Effector memory CD8-positive, alpha-beta T cell (primary cell): ENCODE measurements at regions not wholly inside any gene's neighbourhood (a gene's known extent, or its start where the extent isn't known, plus 50 kb on each side); places are given as distances from the start of the nearest gene placed in this dataset.

Source experiments
- ATAC-seq: fragments of 150-1000 bp; cut with Tn5 transposase; replicated peaks from 2 replicates; pipeline ENCODE4 v1.10.0; 2021; ENCODE audit warnings: mild to moderate bottlenecking, moderate library complexity
- DNase-seq, 3 experiments: peaks; one replicate each; pipeline ENCODE4 v3.0.0; 2021
- H3K27ac Mint-ChIP-seq, 2 donors: one replicate each; pipeline ENCODE4 v1.8.0; 2022; ENCODE audit warnings: mild to moderate bottlenecking in 2 of 2, mixed read lengths in 2 of 2, moderate library complexity in 2 of 2
- H3K27me3 Mint-ChIP-seq, 2 donors: one replicate each; pipeline ENCODE4 v1.8.0; 2022; ENCODE audit warnings: mixed read lengths in 2 of 2
- H3K36me3 Mint-ChIP-seq: one replicate; pipeline ENCODE4 v1.8.0; 2022; ENCODE audit warnings: mild to moderate bottlenecking, moderate library complexity, mixed read lengths; ENCODE audit not compliant: insufficient read depth
- H3K4me1 Mint-ChIP-seq, 2 donors: one replicate each; pipeline ENCODE4 v1.8.0; 2022; ENCODE audit warnings: low read depth in 2 of 2, mixed read lengths in 2 of 2
- H3K4me3 Mint-ChIP-seq, 2 donors: one replicate each; pipeline ENCODE4 v1.8.0; 2022; ENCODE audit warnings: mild to moderate bottlenecking in 2 of 2, mixed read lengths in 2 of 2, moderate library complexity in 2 of 2
- H3K9me3 Mint-ChIP-seq, 2 donors: one replicate each; pipeline ENCODE4 v1.8.0; 2022; ENCODE audit warnings: mixed read lengths in 2 of 2

- ATAC-seq = no peak
Measured at GRCh38 chr13:82364525-82364924, 1517.7 kb downstream of the SLITRK1 start.

GRCh38 chr13:82358284-82358683, 1524.0 kb downstream of the SLITRK1 start:
- H3K27ac Mint-ChIP-seq = no peak overlapping the region
- no peaks in the 10 kb centered on the region for H3K4me1 Mint-ChIP-seq
- no peaks in the 10 kb centered on the region for H3K27me3 Mint-ChIP-seq
- DNase-seq = no peak
- ATAC-seq = no peak
- no peaks in the 10 kb centered on the region for H3K36me3 Mint-ChIP-seq
- H3K4me3 Mint-ChIP-seq = no peak overlapping the region
- H3K9me3 Mint-ChIP-seq = peaks cover 2 to 5% of the 10 kb centered on the region in 2 donors

More at GRCh38 chr13:82364525-82364924, 1517.7 kb downstream of the SLITRK1 start:
- DNase-seq = no peak
- H3K27me3 Mint-ChIP-seq = no peaks in the 10 kb centered on the region
- no peak overlapping the region for H3K27ac Mint-ChIP-seq
- H3K4me1 Mint-ChIP-seq = no peaks in the 10 kb centered on the region
- H3K9me3 Mint-ChIP-seq = no peaks in the 10 kb centered on the region
- H3K4me3 Mint-ChIP-seq = no peak overlapping the region
- H3K36me3 Mint-ChIP-seq = no peaks in the 10 kb centered on the region

GRCh38 chr13:82356667-82357410, 1525.4 kb downstream of the SLITRK1 start:
- no peak for ATAC-seq
- H3K9me3 Mint-ChIP-seq = peaks cover 2 to 5% of the 10 kb centered on the region in 2 donors
- H3K4me1 Mint-ChIP-seq = no peaks in the 10 kb centered on the region

GRCh38 chr13:82344867-82345266, 1537.4 kb downstream of the SLITRK1 start:
- no peak overlapping the region for H3K27ac Mint-ChIP-seq
- no peak for DNase-seq
- peaks cover 0 to 5% of the 10 kb centered on the region in 2 donors for H3K9me3 Mint-ChIP-seq
- H3K4me3 Mint-ChIP-seq = no peak overlapping the region
- H3K27me3 Mint-ChIP-seq = no peaks in the 10 kb centered on the region
- H3K4me1 Mint-ChIP-seq = no peaks in the 10 kb centered on the region
- no peaks in the 10 kb centered on the region for H3K36me3 Mint-ChIP-seq
- no peak for ATAC-seq

More at GRCh38 chr13:82356667-82357410, 1525.4 kb downstream of the SLITRK1 start:
- DNase-seq = no peak
- Mint-ChIP-seq H3K36me3 (no peaks in the 10 kb centered on the region), H3K27me3 (no peaks in the 10 kb centered on the region), H3K4me3 (no peak overlapping the region), H3K27ac (no peak overlapping the region)

- H3K27me3 Mint-ChIP-seq = no peaks in the 10 kb centered on the region
- peaks cover 8% of the 10 kb centered on the region in 2 donors for H3K9me3 Mint-ChIP-seq
- no peak for ATAC-seq
- H3K27ac Mint-ChIP-seq = no peak overlapping the region
- H3K4me3 Mint-ChIP-seq = no peak overlapping the region
- no peaks in the 10 kb centered on the region for H3K4me1 Mint-ChIP-seq
- H3K36me3 Mint-ChIP-seq = no peaks in the 10 kb centered on the region
- no peak for DNase-seq
Measured at GRCh38 chr13:82341116-82341515, 1541.2 kb downstream of the SLITRK1 start.

GRCh38 chr13:82330499-82330898, 1551.8 kb downstream of the SLITRK1 start:
- H3K27ac Mint-ChIP-seq = no peak overlapping the region
- H3K4me3 Mint-ChIP-seq = no peak overlapping the region
- DNase-seq = no peak
- H3K27me3 Mint-ChIP-seq = no peaks in the 10 kb centered on the region
- no peak for ATAC-seq
- H3K4me1 Mint-ChIP-seq = no peaks in the 10 kb centered on the region
- peaks cover 5 to 8% of the 10 kb centered on the region in 2 donors for H3K9me3 Mint-ChIP-seq
- H3K36me3 Mint-ChIP-seq = no peaks in the 10 kb centered on the region

- H3K36me3 Mint-ChIP-seq = no peaks in the 10 kb centered on the region
Measured at GRCh38 chr13:82323101-82323500, 1559.2 kb downstream of the SLITRK1 start.

GRCh38 chr13:82305588-82305987, 1576.7 kb downstream of the SLITRK1 start:
- H3K27ac Mint-ChIP-seq = no peak overlapping the region
- H3K9me3 Mint-ChIP-seq = peaks cover 0 to 3% of the 10 kb centered on the region in 2 donors
- no peak for DNase-seq
- no peaks in the 10 kb centered on the region for H3K27me3 Mint-ChIP-seq
- H3K4me3 Mint-ChIP-seq = no peak overlapping the region
- H3K4me1 Mint-ChIP-seq = no peaks in the 10 kb centered on the region
- no peak for ATAC-seq
- no peaks in the 10 kb centered on the region for H3K36me3 Mint-ChIP-seq

More at GRCh38 chr13:82323101-82323500, 1559.2 kb downstream of the SLITRK1 start:
- ATAC-seq = no peak
- H3K27me3 Mint-ChIP-seq = no peaks in the 10 kb centered on the region
- H3K27ac Mint-ChIP-seq = no peak overlapping the region
- H3K4me1 Mint-ChIP-seq = no peaks in the 10 kb centered on the region
- H3K9me3 Mint-ChIP-seq = peaks cover 15 to 16% of the 10 kb centered on the region in 2 donors
- DNase-seq = no peak
- no peak overlapping the region for H3K4me3 Mint-ChIP-seq

- DNase-seq (no peak), ATAC-seq (no peak)
- Mint-ChIP-seq H3K4me3 (no peak overlapping the region), H3K27ac (no peak overlapping the region), H3K27me3 (no peaks in the 10 kb centered on the region), H3K4me1 (no peaks in the 10 kb centered on the region), H3K9me3 (peaks cover 7 to 14% of the 10 kb centered on the region in 2 donors), H3K36me3 (no peaks in the 10 kb centered on the region)
Measured at GRCh38 chr13:82298106-82298505, 1584.2 kb downstream of the SLITRK1 start.

- Mint-ChIP-seq H3K27me3 (no peaks in the 10 kb centered on the region), H3K4me1 (no peaks in the 10 kb centered on the region), H3K9me3 (peaks cover 3 to 15% of the 10 kb centered on the region in 2 donors), H3K4me3 (no peak overlapping the region), H3K27ac (no peak overlapping the region), H3K36me3 (no peaks in the 10 kb centered on the region)
- no peak for DNase-seq
- ATAC-seq = no peak
Measured at GRCh38 chr13:82294226-82294625, 1588.0 kb downstream of the SLITRK1 start.

GRCh38 chr13:82292334-82292733, 1589.9 kb downstream of the SLITRK1 start:
- Mint-ChIP-seq H3K27ac (no peak overlapping the region), H3K9me3 (peaks cover 3 to 15% of the 10 kb centered on the region in 2 donors), H3K4me3 (no peak overlapping the region), H3K4me1 (no peaks in the 10 kb centered on the region), H3K27me3 (no peaks in the 10 kb centered on the region), H3K36me3 (no peaks in the 10 kb centered on the region)
- ATAC-seq (no peak), DNase-seq (no peak)

GRCh38 chr13:82291852-82292251, 1590.4 kb downstream of the SLITRK1 start:
- no peaks in the 10 kb centered on the region for H3K36me3 Mint-ChIP-seq
- DNase-seq (no peak), ATAC-seq (no peak)
- H3K4me3 Mint-ChIP-seq = no peak overlapping the region
- H3K9me3 Mint-ChIP-seq = peaks cover 3 to 15% of the 10 kb centered on the region in 2 donors
- no peaks in the 10 kb centered on the region for H3K4me1 Mint-ChIP-seq
- no peaks in the 10 kb centered on the region for H3K27me3 Mint-ChIP-seq
- no peak overlapping the region for H3K27ac Mint-ChIP-seq

- no peak overlapping the region for H3K27ac Mint-ChIP-seq
- peaks cover 6 to 23% of the 10 kb centered on the region in 2 donors for H3K9me3 Mint-ChIP-seq
- DNase-seq = no peak
- no peaks in the 10 kb centered on the region for H3K27me3 Mint-ChIP-seq
- no peaks in the 10 kb centered on the region for H3K4me1 Mint-ChIP-seq
- ATAC-seq = no peak
- H3K4me3 Mint-ChIP-seq = no peak overlapping the region
- H3K36me3 Mint-ChIP-seq = no peaks in the 10 kb centered on the region
Measured at GRCh38 chr13:82275644-82276043, 1606.6 kb downstream of the SLITRK1 start.

GRCh38 chr13:82259284-82259683, 1623.0 kb downstream of the SLITRK1 start:
- no peaks in the 10 kb centered on the region for H3K27me3 Mint-ChIP-seq
- H3K4me1 Mint-ChIP-seq = no peaks in the 10 kb centered on the region
- DNase-seq (no peak), ATAC-seq (no peak)
- H3K4me3 Mint-ChIP-seq = no peak overlapping the region
- H3K9me3 Mint-ChIP-seq = peaks cover 10 to 14% of the 10 kb centered on the region in 2 donors
- no peaks in the 10 kb centered on the region for H3K36me3 Mint-ChIP-seq
- H3K27ac Mint-ChIP-seq = no peak overlapping the region
